HG03520 (cell line): ENCODE measurements at regions not wholly inside any gene's neighbourhood (a gene's known extent, or its start where the extent isn't known, plus 50 kb on each side); places are given as distances from the start of the nearest gene placed in this dataset.

ENCODE experiments used
- ATAC-seq: cut with Tn5 transposase; IDR thresholded peaks from one replicate; pipeline ENCODE4 v1.9.1; 2021; ENCODE audit warnings: mild to moderate bottlenecking, moderate library complexity; ENCODE audit not compliant: unreplicated experiment

- no peak for ATAC-seq
Measured at GRCh38 chr5:167892352-167893115, 398.9 kb upstream of the WWC1 start.

- ATAC-seq: no peak
Measured at GRCh38 chr5:167893271-167893670, 398.2 kb upstream of the WWC1 start.

- no peak for ATAC-seq
Measured at GRCh38 chr5:167894631-167895472, 396.6 kb upstream of the WWC1 start.

- ATAC-seq: no peak
Measured at GRCh38 chr5:167895899-167896659, 395.4 kb upstream of the WWC1 start.

- no peak for ATAC-seq
Measured at GRCh38 chr5:167896814-167897213, 394.6 kb upstream of the WWC1 start.

- no peak for ATAC-seq
Measured at GRCh38 chr5:167897371-167897770, 394.1 kb upstream of the WWC1 start.

- no peak for ATAC-seq
Measured at GRCh38 chr5:167898361-167899042, 392.9 kb upstream of the WWC1 start.

- ATAC-seq: no peak
Measured at GRCh38 chr5:167899490-167900070, 391.9 kb upstream of the WWC1 start.

GRCh38 chr5:167900340-167900935 lies 391.0 kb upstream of the WWC1 start:
- no peak for ATAC-seq

GRCh38 chr5:167902298-167902697 lies 389.1 kb upstream of the WWC1 start:
- ATAC-seq: no peak

- no peak for ATAC-seq
Measured at GRCh38 chr5:167903243-167903642, 388.2 kb upstream of the WWC1 start.

GRCh38 chr5:167903659-167904058 lies 387.8 kb upstream of the WWC1 start:
- ATAC-seq: no peak

- ATAC-seq: no peak
Measured at GRCh38 chr5:167905919-167906853, 385.3 kb upstream of the WWC1 start.

- ATAC-seq: no peak
Measured at GRCh38 chr5:167908606-167909005, 382.8 kb upstream of the WWC1 start.

GRCh38 chr5:167912941-167913665 lies 378.3 kb upstream of the WWC1 start:
- no peak for ATAC-seq

- ATAC-seq: no peak
Measured at GRCh38 chr5:167915237-167915636, 376.2 kb upstream of the WWC1 start.

GRCh38 chr5:167916261-167916691 lies 375.2 kb upstream of the WWC1 start:
- ATAC-seq: no peak

- no peak for ATAC-seq
Measured at GRCh38 chr5:167916706-167917105, 374.7 kb upstream of the WWC1 start.
